Midbrain (tissue), 1 donor: ENCODE measurements at regions not wholly inside any gene's neighbourhood (a gene's known extent, or its start where the extent isn't known, plus 50 kb on each side); places are given as distances from the start of the nearest gene placed in this dataset.
A peak's percentile ranks its signal among the peaks of the same experiment; 100 is the strongest.
"Not testable (repeated sequence)": the region's sequence is repeated elsewhere in the genome, so short reads cannot be mapped to it uniquely, and the experiment has no call there.

Experiments used
- DNase-seq: peaks from one replicate; lab custom pipeline; 2025; lab: John Stamatoyannopoulos, UW

- no peak for DNase-seq
Observed at GRCh38 chr5:67809589-67809988, 406.0 kb upstream of the PIK3R1 start.

- no peak for DNase-seq
Observed at GRCh38 chr5:67808340-67808739, 407.2 kb upstream of the PIK3R1 start.

GRCh38 chr5:67807439-67807888 lies 408.1 kb upstream of the PIK3R1 start:
- DNase-seq: no peak

GRCh38 chr5:67806654-67807438 lies 408.7 kb upstream of the PIK3R1 start:
- no peak for DNase-seq

- DNase-seq: no peak
Observed at GRCh38 chr5:67805666-67806348, 409.7 kb upstream of the PIK3R1 start.

GRCh38 chr5:67802766-67803165 lies 412.8 kb upstream of the PIK3R1 start:
- DNase-seq: no peak

- DNase-seq: no peak
Observed at GRCh38 chr5:67799732-67800234, 415.8 kb upstream of the PIK3R1 start.

GRCh38 chr5:67798470-67798869 lies 417.1 kb upstream of the PIK3R1 start:
- DNase-seq: not testable (repeated sequence)

- DNase-seq: no peak
Observed at GRCh38 chr5:67795781-67796477, 419.6 kb upstream of the PIK3R1 start.

- DNase-seq: no peak
Observed at GRCh38 chr5:67793966-67794365, 421.6 kb upstream of the PIK3R1 start.

GRCh38 chr5:67793418-67793817 lies 422.1 kb upstream of the PIK3R1 start:
- DNase-seq: no peak

GRCh38 chr5:67792891-67793290 lies 422.7 kb upstream of the PIK3R1 start:
- no peak for DNase-seq

- no peak for DNase-seq
Observed at GRCh38 chr5:67790390-67790789, 425.2 kb upstream of the PIK3R1 start.

- not testable (repeated sequence) for DNase-seq
Observed at GRCh38 chr5:67779893-67780623, 435.5 kb upstream of the PIK3R1 start.

- peak; percentile 21 for DNase-seq
Observed at GRCh38 chr5:67774786-67775185, 440.8 kb upstream of the PIK3R1 start.

- DNase-seq: no peak
Observed at GRCh38 chr5:67774267-67774552, 441.3 kb upstream of the PIK3R1 start.

- peak; percentile 92 for DNase-seq
Observed at GRCh38 chr5:67773411-67774266, 441.9 kb upstream of the PIK3R1 start.

GRCh38 chr5:67771791-67772190 lies 443.8 kb upstream of the PIK3R1 start:
- DNase-seq: no peak

- DNase-seq: no peak
Observed at GRCh38 chr5:67771221-67771620, 444.3 kb upstream of the PIK3R1 start.

- no peak for DNase-seq
Observed at GRCh38 chr5:67770431-67771025, 445.0 kb upstream of the PIK3R1 start.

GRCh38 chr5:67765697-67766096 lies 449.9 kb upstream of the PIK3R1 start:
- no peak for DNase-seq
